Central memory CD8-positive, alpha-beta T cell (primary cell): ENCODE measurements at regions not wholly inside any gene's neighbourhood (a gene's known extent, or its start where the extent isn't known, plus 50 kb on each side); places are given as distances from the start of the nearest gene placed in this dataset.
"Not testable (repeated sequence)": the region's sequence is repeated elsewhere in the genome, so short reads cannot be mapped to it uniquely, and the experiment has no call there.

Experiments
- ATAC-seq: fragments of 150-1000 bp; cut with Tn5 transposase; replicated peaks from 2 replicates; pipeline ENCODE4 v1.10.0; 2022; ENCODE audit warnings: mild to moderate bottlenecking, moderate FRiP score, moderate number of reproducible peaks; ENCODE audit not compliant: poor library complexity, severe bottlenecking; ENCODE audit errors: extremely low read depth
- DNase-seq, 2 donors: peaks; one replicate each; pipeline ENCODE4 v3.0.0; 2021; ENCODE audit warnings: low spot score in 2 of 2
- H3K27ac Mint-ChIP-seq: one replicate; pipeline ENCODE4 v1.8.0; 2022; ENCODE audit warnings: low read depth, mild to moderate bottlenecking, moderate library complexity, mixed read lengths
- H3K27me3 Mint-ChIP-seq: one replicate; pipeline ENCODE4 v1.8.0; 2022; ENCODE audit warnings: mixed read lengths
- H3K36me3 Mint-ChIP-seq: one replicate; pipeline ENCODE4 v1.8.0; 2022; ENCODE audit warnings: mild to moderate bottlenecking, moderate library complexity, mixed read lengths; ENCODE audit not compliant: insufficient read depth
- H3K4me1 Mint-ChIP-seq: one replicate; pipeline ENCODE4 v1.8.0; 2022; ENCODE audit warnings: mixed read lengths
- H3K4me3 Mint-ChIP-seq: one replicate; pipeline ENCODE4 v1.8.0; 2022; ENCODE audit warnings: mild to moderate bottlenecking, moderate library complexity, mixed read lengths
- H3K9me3 Mint-ChIP-seq: one replicate; pipeline ENCODE4 v1.8.0; 2022; ENCODE audit warnings: mixed read lengths

- Mint-ChIP-seq H3K27ac (no peak overlapping the region), H3K4me1 (no peaks in the 10 kb centered on the region), H3K27me3 (no peaks in the 10 kb centered on the region)
Observed at GRCh38 chr12:104906695-104907094, 51.4 kb downstream of the SLC41A2 start.

GRCh38 chr12:104905446-104905845 lies 52.6 kb downstream of the SLC41A2 start:
- not testable (repeated sequence) for ATAC-seq, H3K9me3 Mint-ChIP-seq, H3K36me3 Mint-ChIP-seq, DNase-seq, H3K4me1 Mint-ChIP-seq, H3K27me3 Mint-ChIP-seq, H3K27ac Mint-ChIP-seq, H3K4me3 Mint-ChIP-seq

More at GRCh38 chr12:104906695-104907094, 51.4 kb downstream of the SLC41A2 start:
- H3K9me3 Mint-ChIP-seq = no peaks in the 10 kb centered on the region
- no peak for ATAC-seq
- no peaks in the 10 kb centered on the region for H3K36me3 Mint-ChIP-seq
- no peak for DNase-seq
- H3K4me3 Mint-ChIP-seq = no peak overlapping the region

DNA sequence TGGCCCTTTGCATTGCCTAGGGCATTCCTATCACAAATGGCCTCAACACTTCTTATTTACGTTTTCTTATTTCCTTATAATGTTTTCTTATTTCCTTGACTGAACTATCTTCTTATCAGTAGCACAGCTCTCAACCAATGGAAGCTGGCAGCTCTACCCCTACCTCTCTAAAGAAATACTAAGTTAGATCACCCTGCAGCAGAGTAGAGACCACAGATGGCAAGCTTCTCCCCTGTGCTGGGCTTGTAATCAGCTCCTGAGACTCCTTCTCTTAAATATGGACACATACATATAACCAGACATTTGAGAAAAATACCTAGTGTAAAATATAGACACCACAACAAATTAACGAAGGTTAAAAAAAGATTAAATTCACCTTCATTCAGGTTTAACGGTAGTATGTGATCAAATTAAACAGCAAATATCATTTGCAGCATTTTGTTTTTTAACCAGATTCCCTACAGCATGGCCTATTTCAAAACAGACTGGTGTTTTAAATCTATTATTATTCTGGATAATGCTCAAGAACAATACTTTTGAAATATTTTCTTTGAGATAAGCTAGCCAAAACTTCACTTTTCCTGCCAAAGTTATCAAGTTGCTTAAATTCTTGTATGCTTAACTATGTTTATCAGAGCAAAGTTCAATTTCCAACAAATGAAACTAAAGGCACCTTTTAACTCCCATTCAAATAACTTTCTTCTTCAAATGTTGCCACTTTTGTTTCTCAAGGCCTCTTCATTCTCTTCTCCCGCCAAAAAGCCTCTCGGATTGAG lies 54.3 kb downstream of the SLC41A2 start:
- Mint-ChIP-seq H3K4me1 (no peaks in the 10 kb centered on the region), H3K9me3 (no peaks in the 10 kb centered on the region), H3K27me3 (no peaks in the 10 kb centered on the region), H3K36me3 (no peaks in the 10 kb centered on the region), H3K27ac (no peak overlapping the region), H3K4me3 (no peak overlapping the region)
- no peak for DNase-seq
- no peak for ATAC-seq

GRCh38 chr12:104902125-104902524 lies 56.0 kb downstream of the SLC41A2 start:
- Mint-ChIP-seq H3K4me1 (no peaks in the 10 kb centered on the region), H3K27ac (no peak overlapping the region), H3K27me3 (no peaks in the 10 kb centered on the region), H3K36me3 (no peaks in the 10 kb centered on the region), H3K4me3 (no peak overlapping the region), H3K9me3 (no peaks in the 10 kb centered on the region)
- ATAC-seq (no peak), DNase-seq (no peak)

GRCh38 chr12:104896710-104897109 lies 61.4 kb downstream of the SLC41A2 start:
- DNase-seq (no peak), ATAC-seq (no peak)
- no peak overlapping the region for H3K27ac Mint-ChIP-seq
- H3K27me3 Mint-ChIP-seq = no peaks in the 10 kb centered on the region
- no peaks in the 10 kb centered on the region for H3K9me3 Mint-ChIP-seq
- no peaks in the 10 kb centered on the region for H3K4me1 Mint-ChIP-seq
- H3K36me3 Mint-ChIP-seq = no peaks in the 10 kb centered on the region
- H3K4me3 Mint-ChIP-seq = no peak overlapping the region

DNA sequence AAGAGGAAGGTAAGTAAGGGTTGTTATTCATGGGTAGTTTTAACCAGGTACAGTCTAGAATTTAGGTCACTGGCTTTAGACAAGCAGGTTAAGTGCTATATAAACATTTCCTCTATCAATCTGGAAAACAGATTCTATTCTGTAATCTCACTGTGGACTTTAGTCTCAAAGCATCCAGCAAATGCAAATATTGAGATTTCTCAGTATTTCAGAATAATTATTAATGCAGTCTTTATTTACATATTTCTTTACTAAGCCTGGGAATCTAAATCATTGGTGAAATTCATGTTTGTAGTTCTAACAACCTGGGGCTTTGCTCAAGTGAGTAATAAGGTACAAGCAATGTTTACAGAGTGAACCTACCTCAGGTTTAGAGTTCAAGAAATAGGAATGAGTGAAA lies 61.9 kb downstream of the SLC41A2 start:
- Mint-ChIP-seq H3K4me1 (no peaks in the 10 kb centered on the region), H3K9me3 (no peaks in the 10 kb centered on the region), H3K27me3 (no peaks in the 10 kb centered on the region), H3K4me3 (no peak overlapping the region), H3K27ac (no peak overlapping the region), H3K36me3 (no peaks in the 10 kb centered on the region)
- ATAC-seq (no peak), DNase-seq (no peak)

- DNase-seq = no peak
- no peak overlapping the region for H3K4me3 Mint-ChIP-seq
- no peaks in the 10 kb centered on the region for H3K4me1 Mint-ChIP-seq
- no peaks in the 10 kb centered on the region for H3K9me3 Mint-ChIP-seq
- no peak overlapping the region for H3K27ac Mint-ChIP-seq
- H3K27me3 Mint-ChIP-seq = no peaks in the 10 kb centered on the region
- ATAC-seq = no peak
- H3K36me3 Mint-ChIP-seq = no peaks in the 10 kb centered on the region
Observed at GRCh38 chr12:104895415-104895814, 62.7 kb downstream of the SLC41A2 start.

DNA sequence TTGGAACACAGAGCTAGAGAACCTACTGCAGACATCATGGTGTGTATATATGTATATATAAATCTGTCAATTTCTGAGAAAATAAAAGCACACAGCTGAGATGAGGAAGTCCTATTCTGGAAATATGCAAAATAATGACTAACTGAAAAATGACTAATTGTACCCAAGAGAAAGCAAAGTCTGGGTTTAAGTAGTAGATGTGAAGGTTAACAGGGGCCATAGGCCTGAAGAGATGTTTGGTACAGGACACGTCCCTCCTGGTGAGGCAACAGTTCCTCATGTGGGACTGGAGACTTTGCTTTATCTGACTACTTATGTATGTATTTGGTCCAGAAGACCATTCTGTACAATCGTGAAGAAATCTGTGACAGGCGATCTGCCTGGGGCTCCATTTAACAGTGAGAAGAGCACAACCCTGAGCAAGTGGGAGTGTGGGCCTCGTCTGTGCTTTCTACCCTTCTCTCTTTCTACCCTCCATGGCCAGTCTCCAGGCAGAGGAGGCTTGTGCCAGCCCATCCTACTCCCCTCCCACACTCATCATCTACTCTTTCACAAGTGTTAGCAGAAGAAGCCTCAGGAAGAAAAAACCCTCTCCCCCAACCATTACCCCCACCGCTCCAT lies 67.5 kb downstream of the SLC41A2 start:
- ATAC-seq = no peak
- Mint-ChIP-seq H3K27ac (no peak overlapping the region), H3K36me3 (no peaks in the 10 kb centered on the region)

DNA sequence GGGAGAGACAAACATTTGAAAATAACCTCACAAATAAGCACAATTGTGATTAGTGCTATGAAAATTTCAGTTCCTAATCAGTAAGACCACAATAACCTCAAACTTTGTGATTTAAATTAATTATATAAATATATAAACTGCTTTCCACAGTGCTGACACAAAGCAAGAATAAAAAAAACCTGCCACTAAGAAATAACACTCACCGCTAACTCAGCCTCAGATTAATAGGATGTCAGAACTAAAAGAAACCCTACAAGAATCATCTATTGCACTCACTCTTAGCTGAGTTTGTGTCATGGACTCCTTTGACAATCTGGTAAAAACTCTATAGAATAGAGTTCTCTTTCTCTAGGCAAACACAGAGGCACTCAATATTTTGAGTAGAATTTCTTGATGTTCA lies 68.4 kb downstream of the SLC41A2 start:
- no peaks in the 10 kb centered on the region for H3K4me1 Mint-ChIP-seq
- H3K9me3 Mint-ChIP-seq = no peaks in the 10 kb centered on the region
- no peaks in the 10 kb centered on the region for H3K27me3 Mint-ChIP-seq
- DNase-seq = no peak
- no peaks in the 10 kb centered on the region for H3K36me3 Mint-ChIP-seq
- no peak for ATAC-seq
- no peak overlapping the region for H3K27ac Mint-ChIP-seq
- H3K4me3 Mint-ChIP-seq = no peak overlapping the region

More for the DNA sequence above, 67.5 kb downstream of the SLC41A2 start:
- DNase-seq = no peak
- no peaks in the 10 kb centered on the region for H3K4me1 Mint-ChIP-seq
- H3K4me3 Mint-ChIP-seq = no peak overlapping the region
- H3K27me3 Mint-ChIP-seq = no peaks in the 10 kb centered on the region
- H3K9me3 Mint-ChIP-seq = no peaks in the 10 kb centered on the region

DNA sequence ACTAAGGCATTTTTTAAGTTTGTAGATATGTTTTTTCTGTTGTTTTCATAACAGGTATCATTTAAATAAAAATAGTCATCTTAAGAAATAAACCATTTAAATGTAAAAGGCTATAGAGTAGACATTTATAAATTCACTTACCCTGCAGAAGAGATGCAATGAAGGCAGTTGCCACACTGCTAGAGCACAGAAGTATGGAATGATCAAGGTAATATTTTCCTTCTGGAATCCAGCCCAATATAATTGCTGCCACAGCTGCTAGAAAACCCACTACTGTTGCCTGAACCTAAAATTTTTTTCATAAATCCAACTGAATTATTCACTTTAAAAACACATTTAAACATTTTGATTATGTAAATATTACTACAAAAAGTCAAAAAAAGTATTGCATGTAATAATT lies 69.2 kb downstream of the SLC41A2 start:
- no peak overlapping the region for H3K4me3 Mint-ChIP-seq
- H3K27ac Mint-ChIP-seq = no peak overlapping the region
- no peaks in the 10 kb centered on the region for H3K4me1 Mint-ChIP-seq
- DNase-seq = no peak
- no peaks in the 10 kb centered on the region for H3K27me3 Mint-ChIP-seq
- H3K9me3 Mint-ChIP-seq = no peaks in the 10 kb centered on the region
- H3K36me3 Mint-ChIP-seq = no peaks in the 10 kb centered on the region
- no peak for ATAC-seq

DNA sequence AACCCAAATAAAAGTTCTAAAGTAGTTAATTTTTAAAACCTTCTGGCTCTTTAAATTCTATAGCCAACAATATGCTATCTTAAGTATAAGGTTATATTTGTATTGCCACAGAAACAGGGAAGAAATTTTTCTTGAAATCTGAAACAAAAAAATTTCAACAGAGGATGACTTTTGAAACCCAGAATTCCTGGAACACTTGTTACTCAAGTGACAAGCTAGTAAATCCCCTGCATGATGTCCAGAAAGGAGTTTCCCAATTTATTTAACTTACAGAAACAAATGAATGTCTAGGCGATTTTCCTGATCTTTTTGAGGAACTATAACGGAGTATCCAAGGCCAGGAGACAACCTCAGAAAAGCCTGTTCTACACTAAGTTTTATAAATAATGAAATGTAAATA lies 69.6 kb downstream of the SLC41A2 start:
- ATAC-seq = no peak
- Mint-ChIP-seq H3K36me3 (no peaks in the 10 kb centered on the region), H3K9me3 (no peaks in the 10 kb centered on the region), H3K27ac (no peak overlapping the region), H3K27me3 (no peaks in the 10 kb centered on the region), H3K4me3 (no peak overlapping the region), H3K4me1 (no peaks in the 10 kb centered on the region)
- DNase-seq = no peak

DNA sequence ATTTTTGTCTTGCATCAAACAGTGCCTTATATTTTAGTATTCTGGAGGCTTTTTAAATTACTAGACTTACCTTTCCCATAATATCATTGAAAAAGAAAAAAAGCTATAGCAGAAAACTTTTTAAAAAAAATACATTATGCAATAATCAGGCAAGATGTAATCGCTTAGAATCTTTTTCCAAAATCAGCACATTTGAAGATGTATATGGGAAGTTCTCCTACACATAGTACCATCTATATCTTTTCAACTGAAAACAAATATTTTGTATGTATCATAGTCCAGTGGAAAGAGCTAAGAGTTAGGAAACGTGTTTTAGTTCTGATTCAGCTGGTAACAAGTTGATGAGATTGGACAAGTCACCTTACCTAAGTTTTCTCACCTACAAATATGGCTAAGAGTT lies 70.6 kb downstream of the SLC41A2 start:
- Mint-ChIP-seq H3K36me3 (no peaks in the 10 kb centered on the region), H3K27me3 (no peaks in the 10 kb centered on the region), H3K4me1 (no peaks in the 10 kb centered on the region), H3K4me3 (no peak overlapping the region), H3K9me3 (no peaks in the 10 kb centered on the region), H3K27ac (no peak overlapping the region)
- DNase-seq (no peak), ATAC-seq (no peak)
